ENCODE measurements at regions not wholly inside any gene's neighbourhood (a gene's known extent, or its start where the extent isn't known, plus 50 kb on each side); places are given as distances from the start of the nearest gene placed in this dataset.

DNA sequence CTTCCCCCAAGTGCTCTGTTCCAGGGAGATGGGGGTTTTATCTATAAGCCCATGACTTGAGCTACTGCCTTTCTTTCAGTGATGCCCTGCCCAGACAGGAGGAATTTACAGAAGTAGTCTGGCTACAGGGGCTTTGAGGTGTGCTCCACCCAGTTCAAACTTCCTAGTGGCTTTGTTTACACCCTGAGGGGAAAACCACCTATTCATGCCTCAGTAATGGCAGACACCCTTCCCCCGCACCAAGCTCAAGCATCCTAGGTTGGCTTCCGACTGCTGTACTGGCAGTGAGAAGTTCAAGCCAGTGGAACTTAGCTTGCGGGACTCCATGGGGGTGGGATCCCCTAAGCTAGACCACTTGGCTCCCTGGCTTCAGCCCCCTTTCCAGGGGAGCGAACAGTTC, 154.6 kb downstream of the IZUMO3 start:
- Mint-ChIP-seq H3K36me3 (no peaks in the 10 kb centered on the region), H3K27me3 (ENCODE audit: low read depth) (no peaks in the 10 kb centered on the region), H3K27ac (no peak overlapping the region), H3K4me3 (no peak overlapping the region), H3K4me1 (no peaks in the 10 kb centered on the region), H3K9me3 (peaks cover 20% of the 10 kb centered on the region)
- TF ChIP-seq, protein P1, sequence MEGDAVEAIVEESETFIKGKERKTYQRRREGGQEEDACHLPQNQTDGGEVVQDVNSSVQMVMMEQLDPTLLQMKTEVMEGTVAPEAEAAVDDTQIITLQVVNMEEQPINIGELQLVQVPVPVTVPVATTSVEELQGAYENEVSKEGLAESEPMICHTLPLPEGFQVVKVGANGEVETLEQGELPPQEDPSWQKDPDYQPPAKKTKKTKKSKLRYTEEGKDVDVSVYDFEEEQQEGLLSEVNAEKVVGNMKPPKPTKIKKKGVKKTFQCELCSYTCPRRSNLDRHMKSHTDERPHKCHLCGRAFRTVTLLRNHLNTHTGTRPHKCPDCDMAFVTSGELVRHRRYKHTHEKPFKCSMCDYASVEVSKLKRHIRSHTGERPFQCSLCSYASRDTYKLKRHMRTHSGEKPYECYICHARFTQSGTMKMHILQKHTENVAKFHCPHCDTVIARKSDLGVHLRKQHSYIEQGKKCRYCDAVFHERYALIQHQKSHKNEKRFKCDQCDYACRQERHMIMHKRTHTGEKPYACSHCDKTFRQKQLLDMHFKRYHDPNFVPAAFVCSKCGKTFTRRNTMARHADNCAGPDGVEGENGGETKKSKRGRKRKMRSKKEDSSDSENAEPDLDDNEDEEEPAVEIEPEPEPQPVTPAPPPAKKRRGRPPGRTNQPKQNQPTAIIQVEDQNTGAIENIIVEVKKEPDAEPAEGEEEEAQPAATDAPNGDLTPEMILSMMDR (IDR thresholded peaks at IDR 0.05; ENCODE audit: unreplicated experiment), result no peak
- no peak for DNase-seq (ENCODE audit: low spot score in 2 of 2, unreplicated experiment in 2 of 2)

DNA sequence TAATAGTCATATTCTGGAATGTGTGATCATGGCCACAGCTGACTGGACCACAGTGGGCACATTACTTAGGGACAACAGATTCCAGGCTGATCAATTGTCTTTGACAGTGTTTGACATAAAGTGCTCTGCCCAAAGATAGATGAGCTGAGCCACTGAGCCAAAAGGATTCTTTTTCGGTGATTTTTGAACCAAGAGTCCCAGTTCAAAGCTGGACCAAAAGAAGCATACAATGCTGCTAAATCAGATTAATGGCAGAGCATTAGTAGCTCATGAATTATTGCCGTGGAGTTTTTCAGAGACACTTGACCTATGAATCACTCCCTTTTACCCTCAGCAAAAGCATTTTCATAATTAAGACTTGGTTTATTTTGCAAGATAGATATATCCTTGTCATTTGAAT, 160.6 kb downstream of the IZUMO3 start:
- Mint-ChIP-seq H3K27me3 (ENCODE audit: low read depth) (no peaks in the 10 kb centered on the region), H3K9me3 (peaks cover 8% of the 10 kb centered on the region), H3K36me3 (no peaks in the 10 kb centered on the region), H3K27ac (no peak overlapping the region), H3K4me1 (peaks cover 7% of the 10 kb centered on the region), H3K4me3 (no peak overlapping the region)
- DNase-seq (ENCODE audit: low spot score in 2 of 2, unreplicated experiment in 2 of 2), result no peak
- TF ChIP-seq, protein P1 (IDR thresholded peaks at IDR 0.05; ENCODE audit: unreplicated experiment), result no peak

- Mint-ChIP-seq H3K4me3 (no peak overlapping the region), H3K9me3 (peaks cover 10% of the 10 kb centered on the region), H3K27ac (no peak overlapping the region), H3K36me3 (no peaks in the 10 kb centered on the region), H3K27me3 (ENCODE audit: low read depth) (no peaks in the 10 kb centered on the region), H3K4me1 (peaks cover 7% of the 10 kb centered on the region)
- no peak for DNase-seq (ENCODE audit: low spot score in 2 of 2, unreplicated experiment in 2 of 2)
- TF ChIP-seq, protein P1 (IDR thresholded peaks at IDR 0.05; ENCODE audit: unreplicated experiment), result no peak
Observed at GRCh38 chr9:24382566-24382965, 163.1 kb downstream of the IZUMO3 start.

DNA sequence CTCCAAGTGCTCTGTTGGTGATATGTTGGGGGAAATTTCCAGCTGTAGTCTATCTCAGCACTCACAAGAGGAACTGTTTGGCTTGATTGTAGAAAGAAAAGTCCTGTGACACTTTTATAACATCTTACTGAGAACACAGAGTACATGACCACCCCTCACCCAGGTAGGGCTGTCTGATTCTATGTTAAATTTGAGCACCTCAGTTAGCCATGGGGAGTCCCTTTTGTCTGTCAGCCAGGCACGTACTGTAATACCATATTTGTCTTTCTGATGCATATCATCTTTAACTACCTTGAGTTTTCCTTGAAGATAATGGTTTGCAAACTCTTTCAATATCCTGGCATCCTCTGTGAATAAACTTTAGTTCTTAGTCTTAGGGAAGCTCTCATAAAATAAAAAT, 164.5 kb downstream of the IZUMO3 start:
- H3K4me1 Mint-ChIP-seq, result peaks cover 7% of the 10 kb centered on the region
- no peak for DNase-seq (ENCODE audit: low spot score in 2 of 2, unreplicated experiment in 2 of 2)
- no peaks in the 10 kb centered on the region for H3K36me3 Mint-ChIP-seq
- TF ChIP-seq, protein P1 (IDR thresholded peaks at IDR 0.05; ENCODE audit: unreplicated experiment), result no peak
- no peaks in the 10 kb centered on the region for H3K27me3 Mint-ChIP-seq (ENCODE audit: low read depth)
- peaks cover 10% of the 10 kb centered on the region for H3K9me3 Mint-ChIP-seq
- no peak overlapping the region for H3K27ac Mint-ChIP-seq
- no peak overlapping the region for H3K4me3 Mint-ChIP-seq

DNA sequence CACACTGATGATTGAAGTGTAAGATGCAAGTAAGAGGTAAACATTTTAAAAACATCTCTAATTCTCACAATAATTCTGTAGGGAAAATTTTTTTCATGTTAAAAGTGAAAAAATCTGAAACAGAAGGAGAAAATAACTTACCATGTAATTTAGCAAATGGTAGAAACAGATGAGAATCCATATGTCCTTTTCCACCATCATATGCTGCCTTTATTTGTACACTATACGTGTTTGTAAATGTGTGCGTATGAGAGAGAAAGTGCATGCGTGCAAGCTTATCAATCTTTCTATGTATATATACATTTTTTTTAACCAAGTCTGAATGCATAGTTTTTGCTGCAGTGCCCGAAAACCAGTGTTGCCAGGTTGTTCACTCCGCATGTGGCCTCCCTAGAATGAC, 186.7 kb downstream of the IZUMO3 start:
- H3K4me1 Mint-ChIP-seq, result no peaks in the 10 kb centered on the region
- no peak for DNase-seq (ENCODE audit: low spot score in 2 of 2, unreplicated experiment in 2 of 2)
- H3K9me3 Mint-ChIP-seq, result peaks cover 31% of the 10 kb centered on the region
- H3K27me3 Mint-ChIP-seq (ENCODE audit: low read depth), result no peaks in the 10 kb centered on the region
- TF ChIP-seq, protein P1 (IDR thresholded peaks at IDR 0.05; ENCODE audit: unreplicated experiment), result no peak
- no peak overlapping the region for H3K4me3 Mint-ChIP-seq
- no peaks in the 10 kb centered on the region for H3K36me3 Mint-ChIP-seq
- H3K27ac Mint-ChIP-seq, result no peak overlapping the region

DNA sequence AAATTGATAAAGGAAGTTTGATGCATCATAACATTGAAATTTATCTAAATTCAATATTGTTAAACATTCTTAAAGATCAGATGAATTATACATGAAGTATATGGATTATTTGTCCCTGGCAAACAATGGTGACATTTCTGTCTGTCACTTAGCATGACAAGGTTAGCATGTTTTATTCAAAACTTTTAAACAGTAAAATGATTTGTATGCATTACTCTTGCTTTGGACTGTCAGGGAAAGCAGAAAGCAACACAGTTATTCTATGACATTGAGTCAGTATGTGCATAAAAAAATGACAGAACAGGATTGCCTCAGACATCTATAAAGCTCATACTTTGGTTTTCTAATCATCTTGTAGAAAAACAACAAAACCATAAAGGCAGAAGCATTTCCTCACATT, 193.7 kb downstream of the IZUMO3 start:
- Mint-ChIP-seq H3K27me3 (ENCODE audit: low read depth) (no peaks in the 10 kb centered on the region), H3K27ac (no peak overlapping the region), H3K4me3 (no peak overlapping the region), H3K36me3 (no peaks in the 10 kb centered on the region), H3K4me1 (no peaks in the 10 kb centered on the region), H3K9me3 (peaks cover 7% of the 10 kb centered on the region)
- TF ChIP-seq, protein P1 (IDR thresholded peaks at IDR 0.05; ENCODE audit: unreplicated experiment), result no peak
- no peak for DNase-seq (ENCODE audit: low spot score in 2 of 2, unreplicated experiment in 2 of 2)

All from mesothelial cell of epicardium (in vitro differentiated cells).